ENCODE measurements at regions not wholly inside any gene's neighbourhood (a gene's known extent, or its start where the extent isn't known, plus 50 kb on each side); places are given as distances from the start of the nearest gene placed in this dataset.

DNA sequence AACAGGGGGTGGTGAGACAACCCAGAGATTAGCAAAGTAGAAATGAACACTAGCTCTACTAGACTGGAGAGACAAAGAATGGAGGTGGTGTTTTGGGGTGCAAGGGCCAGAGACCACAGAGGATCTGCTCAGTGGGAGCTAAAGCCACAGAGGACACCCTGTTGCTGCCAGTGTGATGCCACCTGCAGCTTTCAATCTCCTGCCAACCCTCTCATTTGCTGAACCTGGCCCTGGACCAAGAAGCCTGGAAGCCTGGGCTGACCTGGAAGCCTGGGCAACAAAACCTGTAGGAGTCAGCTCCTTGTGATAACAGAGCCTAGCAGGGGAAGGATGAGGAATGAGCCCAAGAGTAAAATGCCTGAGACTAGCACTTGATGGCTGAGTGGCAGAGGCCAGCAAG is 81.1 kb upstream of the ADO start:
- Histone ChIP-seq H3K36me3 (ENCODE audit: low read depth, missing control alignments) (no peaks in the 10 kb centered on the region), H3K27me3 (no peaks in the 10 kb centered on the region), H3K4me3 (no peak overlapping the region), H3K9me3 (no peaks in the 10 kb centered on the region), H3K4me1 (no peaks in the 10 kb centered on the region), H3K27ac (no peak overlapping the region)
- no peak for TF ChIP-seq POLR2A (IDR thresholded peaks at IDR 0.05)
- TF ChIP-seq, protein P1, sequence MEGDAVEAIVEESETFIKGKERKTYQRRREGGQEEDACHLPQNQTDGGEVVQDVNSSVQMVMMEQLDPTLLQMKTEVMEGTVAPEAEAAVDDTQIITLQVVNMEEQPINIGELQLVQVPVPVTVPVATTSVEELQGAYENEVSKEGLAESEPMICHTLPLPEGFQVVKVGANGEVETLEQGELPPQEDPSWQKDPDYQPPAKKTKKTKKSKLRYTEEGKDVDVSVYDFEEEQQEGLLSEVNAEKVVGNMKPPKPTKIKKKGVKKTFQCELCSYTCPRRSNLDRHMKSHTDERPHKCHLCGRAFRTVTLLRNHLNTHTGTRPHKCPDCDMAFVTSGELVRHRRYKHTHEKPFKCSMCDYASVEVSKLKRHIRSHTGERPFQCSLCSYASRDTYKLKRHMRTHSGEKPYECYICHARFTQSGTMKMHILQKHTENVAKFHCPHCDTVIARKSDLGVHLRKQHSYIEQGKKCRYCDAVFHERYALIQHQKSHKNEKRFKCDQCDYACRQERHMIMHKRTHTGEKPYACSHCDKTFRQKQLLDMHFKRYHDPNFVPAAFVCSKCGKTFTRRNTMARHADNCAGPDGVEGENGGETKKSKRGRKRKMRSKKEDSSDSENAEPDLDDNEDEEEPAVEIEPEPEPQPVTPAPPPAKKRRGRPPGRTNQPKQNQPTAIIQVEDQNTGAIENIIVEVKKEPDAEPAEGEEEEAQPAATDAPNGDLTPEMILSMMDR (IDR thresholded peaks at IDR 0.05) = no peak
- DNase-seq = no peak
- intact Hi-C loops (cut with DNase I; ENCODE audit: low total_unique reads) = no loop called here

DNA sequence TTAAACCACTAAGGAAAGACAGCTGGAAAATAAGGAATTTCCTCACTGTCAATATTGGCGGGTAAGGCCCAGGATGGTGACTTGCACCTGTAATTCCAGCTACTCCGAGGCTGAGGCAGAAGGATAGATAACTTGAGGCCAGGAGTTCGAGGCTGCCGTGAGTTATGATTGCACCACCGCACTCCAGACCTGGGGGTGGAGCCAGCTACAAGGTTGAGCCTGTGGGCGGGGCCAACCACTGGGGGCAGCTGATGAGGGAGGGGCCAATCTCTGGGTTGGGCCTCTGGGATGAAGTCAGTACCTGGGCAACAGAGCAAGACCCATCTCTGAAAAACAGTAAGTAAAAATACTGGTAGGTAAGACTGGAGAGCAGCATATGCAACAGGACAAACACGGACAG is 80.1 kb upstream of the ADO start:
- DNase-seq = no peak
- intact Hi-C loops (cut with DNase I; ENCODE audit: low total_unique reads) = no loop called here
- 48 to 69% methylated on average over 4 to 7 of the region's 7 CpGs for WGBS, 2 donors
- Histone ChIP-seq H3K4me3 (no peak overlapping the region), H3K27ac (no peak overlapping the region), H3K36me3 (ENCODE audit: low read depth, missing control alignments) (no peaks in the 10 kb centered on the region), H3K27me3 (no peaks in the 10 kb centered on the region), H3K4me1 (no peaks in the 10 kb centered on the region), H3K9me3 (no peaks in the 10 kb centered on the region)
- TF ChIP-seq, protein P1 (IDR thresholded peaks at IDR 0.05) = no peak
- TF ChIP-seq POLR2A (IDR thresholded peaks at IDR 0.05) = no peak

DNA sequence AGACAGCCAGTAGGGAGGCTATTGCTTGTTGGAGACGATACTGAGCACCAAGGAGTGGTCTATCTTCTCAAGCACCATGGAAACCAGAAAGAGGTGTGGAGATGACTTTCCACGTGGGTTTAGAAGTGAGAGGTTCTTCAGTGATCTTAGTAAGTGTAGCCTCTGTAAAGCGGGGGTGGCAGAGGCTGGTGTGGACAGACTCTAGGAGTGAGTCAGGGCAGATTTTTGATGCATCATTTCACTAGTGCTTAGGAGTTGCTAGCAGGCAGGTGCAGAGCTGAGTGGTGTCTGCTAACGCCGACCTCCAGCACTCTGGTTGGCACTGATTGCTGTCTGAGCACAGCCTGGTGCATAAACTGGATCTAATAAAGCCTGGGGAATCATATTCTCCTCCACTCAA is 78.4 kb upstream of the ADO start:
- Histone ChIP-seq H3K9me3 (no peaks in the 10 kb centered on the region), H3K36me3 (ENCODE audit: low read depth, missing control alignments) (no peaks in the 10 kb centered on the region), H3K4me1 (no peaks in the 10 kb centered on the region), H3K27me3 (no peaks in the 10 kb centered on the region), H3K27ac (no peak overlapping the region), H3K4me3 (no peak overlapping the region)
- WGBS, 2 donors = 66 to 78% methylated on average over 5 of the region's 5 CpGs
- TF ChIP-seq POLR2A (IDR thresholded peaks at IDR 0.05) = no peak
- TF ChIP-seq, protein P1 (IDR thresholded peaks at IDR 0.05) = no peak
- intact Hi-C loops (cut with DNase I; ENCODE audit: low total_unique reads) = no loop called here
- DNase-seq = no peak

DNA sequence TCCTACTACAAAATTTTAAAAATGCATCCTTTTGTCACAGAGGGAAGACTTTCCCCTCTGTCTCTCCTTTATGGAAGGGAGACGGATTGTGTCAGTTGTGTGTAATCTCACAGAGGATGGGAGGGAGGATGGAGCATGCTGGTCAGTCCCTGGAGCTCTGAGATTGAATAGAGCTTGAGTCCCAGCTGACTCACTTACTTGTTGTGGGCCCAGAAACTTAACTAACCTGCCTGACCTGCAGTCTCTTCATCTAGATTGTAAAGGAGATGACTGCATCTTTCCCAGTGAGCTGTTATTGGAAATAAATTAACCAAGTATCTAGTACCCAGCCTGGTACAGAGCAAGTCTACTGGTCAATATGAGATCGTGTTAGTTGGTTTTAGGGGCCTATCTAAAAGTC is 77.9 kb upstream of the ADO start:
- no peak for TF ChIP-seq POLR2A (IDR thresholded peaks at IDR 0.05)
- TF ChIP-seq, protein P1 (IDR thresholded peaks at IDR 0.05) = no peak
- Histone ChIP-seq H3K27me3 (no peaks in the 10 kb centered on the region), H3K4me1 (no peaks in the 10 kb centered on the region), H3K27ac (no peak overlapping the region), H3K4me3 (no peak overlapping the region), H3K36me3 (ENCODE audit: low read depth, missing control alignments) (no peaks in the 10 kb centered on the region), H3K9me3 (no peaks in the 10 kb centered on the region)
- 78 to 95% methylated on average over 2 of the region's 2 CpGs for WGBS, 2 donors
- no peak for DNase-seq
- intact Hi-C loops (cut with DNase I; ENCODE audit: low total_unique reads) = no loop called here

DNA sequence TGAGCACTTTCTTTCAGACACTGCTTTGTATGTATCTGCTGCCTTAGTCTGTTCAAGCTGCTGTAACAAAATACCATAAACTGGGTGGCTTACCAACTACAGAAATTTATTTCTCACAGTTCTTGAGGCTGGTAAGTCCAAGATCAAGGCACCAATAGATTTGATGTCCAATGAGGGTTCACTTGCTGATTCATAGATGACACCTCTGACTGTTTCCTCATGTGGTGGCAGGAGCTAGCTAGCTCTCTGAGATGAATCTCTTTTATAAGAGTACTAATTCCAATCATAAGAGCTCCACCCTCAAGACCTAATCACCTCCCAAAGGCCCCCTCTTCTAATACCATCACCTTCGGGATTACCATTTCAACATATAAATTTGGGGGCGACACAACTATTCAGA is 76.6 kb upstream of the ADO start:
- 98% methylated on average over 2 of the region's 2 CpGs for WGBS, 2 donors
- intact Hi-C loops (cut with DNase I; ENCODE audit: low total_unique reads) = no loop called here
- TF ChIP-seq, protein P1 (IDR thresholded peaks at IDR 0.05) = no peak
- no peak for TF ChIP-seq POLR2A (IDR thresholded peaks at IDR 0.05)
- Histone ChIP-seq H3K4me3 (no peak overlapping the region), H3K36me3 (ENCODE audit: low read depth, missing control alignments) (no peaks in the 10 kb centered on the region), H3K9me3 (no peaks in the 10 kb centered on the region), H3K27me3 (no peaks in the 10 kb centered on the region), H3K27ac (no peak overlapping the region), H3K4me1 (no peaks in the 10 kb centered on the region)
- DNase-seq = no peak

Measured in testis (tissue), 2 donors.